AG08395 (cell line): ENCODE measurements at regions not wholly inside any gene's neighbourhood (a gene's known extent, or its start where the extent isn't known, plus 50 kb on each side); places are given as distances from the start of the nearest gene placed in this dataset.
"Not testable (repeated sequence)": the region's sequence is repeated elsewhere in the genome, so short reads cannot be mapped to it uniquely, and the experiment has no call there.

Source experiments
- DNase-seq: peaks from one replicate; pipeline ENCODE4 v3.0.0; 2012; ENCODE audit warnings: mixed read lengths, low spot score

- DNase-seq = no peak
These were observed 937.3 kb upstream of the ARRDC3 start for GRCh38 chr5:92320446-92320845.

GRCh38 chr5:92313385-92313784 is 930.3 kb upstream of the ARRDC3 start:
- no peak for DNase-seq

- peak; percentile 52 for DNase-seq
These were observed 926.3 kb upstream of the ARRDC3 start for GRCh38 chr5:92309336-92309991.

GRCh38 chr5:92308679-92309078 is 925.6 kb upstream of the ARRDC3 start:
- DNase-seq = no peak

DNA sequence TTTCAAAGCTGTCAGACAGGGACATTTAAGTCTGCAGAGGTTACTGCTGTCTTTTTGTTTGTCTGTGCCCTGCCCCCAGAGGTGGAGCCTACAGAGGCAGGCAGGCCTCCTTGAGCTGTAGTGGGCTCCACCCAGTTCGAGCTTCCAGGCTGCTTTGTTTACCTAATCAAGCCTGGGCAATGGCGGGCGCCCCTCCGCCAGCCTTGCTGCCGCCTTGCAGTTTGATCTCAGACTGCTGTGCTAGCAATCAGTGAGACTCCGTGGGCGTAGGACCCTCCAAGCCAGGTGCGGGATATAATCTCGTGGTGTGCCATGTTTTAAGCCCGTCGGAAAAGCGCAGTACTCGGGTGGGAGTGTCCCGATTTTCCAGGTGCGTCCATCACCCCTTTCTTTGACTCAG is 919.2 kb upstream of the ARRDC3 start:
- not testable (repeated sequence) for DNase-seq

DNA sequence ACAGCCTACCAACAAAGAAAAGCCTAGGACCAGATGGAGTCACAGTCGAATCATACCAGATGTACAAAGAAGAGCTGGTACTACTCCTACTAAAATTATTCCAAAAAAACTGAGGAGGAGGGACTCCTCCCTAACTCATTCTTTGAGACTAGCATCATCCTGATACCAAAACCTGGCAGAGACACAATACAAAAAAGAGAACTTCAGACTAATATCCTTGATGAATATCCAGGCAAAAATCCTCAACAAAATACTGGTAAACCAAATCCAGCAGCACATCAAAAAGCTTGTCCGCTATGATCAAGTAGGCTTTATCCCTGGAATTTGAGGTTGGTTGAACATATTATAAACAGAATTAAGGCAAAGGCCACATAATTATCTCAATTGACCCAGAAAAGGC is 900.4 kb upstream of the ARRDC3 start:
- DNase-seq = no peak

GRCh38 chr5:92271750-92272149 is 888.6 kb upstream of the ARRDC3 start:
- DNase-seq = not testable (repeated sequence)

DNA sequence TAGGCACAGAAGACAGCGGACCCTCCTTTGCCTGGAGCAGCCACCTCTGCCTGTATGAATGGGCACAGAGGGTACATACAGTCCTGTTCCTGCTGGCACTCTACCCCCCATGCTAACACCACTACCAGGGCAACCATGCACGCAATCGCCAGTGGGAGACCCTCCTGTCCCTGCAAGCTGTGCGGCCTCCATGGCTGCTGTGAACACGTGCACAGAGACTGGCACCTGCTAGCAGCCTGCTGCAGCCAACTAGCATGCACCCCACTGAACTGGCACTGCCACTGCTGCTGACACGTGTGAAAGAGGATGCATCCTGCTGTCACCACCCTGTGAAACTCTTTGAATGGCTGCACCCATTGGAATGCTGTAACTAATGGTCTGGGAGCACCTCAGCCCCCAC is 885.2 kb upstream of the ARRDC3 start:
- DNase-seq = no peak

GRCh38 chr5:92267830-92268229 is 884.7 kb upstream of the ARRDC3 start:
- no peak for DNase-seq

DNA sequence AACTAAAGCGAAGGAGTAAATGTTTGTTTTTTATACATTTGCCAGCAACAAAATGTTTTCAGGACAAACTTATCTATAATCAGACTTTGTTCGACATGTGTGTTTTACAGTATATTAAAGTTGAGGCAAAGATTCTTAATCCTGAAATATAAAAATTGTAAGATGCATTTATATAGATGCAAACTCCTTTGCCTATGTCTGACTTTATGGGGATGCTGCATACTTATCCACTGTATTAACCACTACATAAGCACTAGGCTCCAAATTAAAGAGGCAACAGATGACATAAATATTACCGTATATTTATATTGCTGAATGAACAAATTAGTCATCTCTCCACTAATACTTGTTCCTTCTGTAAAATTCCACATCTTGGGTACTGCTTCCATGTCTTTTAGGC is 882.7 kb upstream of the ARRDC3 start:
- no peak for DNase-seq

GRCh38 chr5:92255605-92256004 is 872.5 kb upstream of the ARRDC3 start:
- not testable (repeated sequence) for DNase-seq

- no peak for DNase-seq
These were observed 865.4 kb upstream of the ARRDC3 start for GRCh38 chr5:92248518-92248917.

GRCh38 chr5:92242170-92242569 is 859.1 kb upstream of the ARRDC3 start:
- no peak for DNase-seq

- DNase-seq = no peak
These were observed 854.8 kb upstream of the ARRDC3 start for GRCh38 chr5:92237896-92238295.

DNA sequence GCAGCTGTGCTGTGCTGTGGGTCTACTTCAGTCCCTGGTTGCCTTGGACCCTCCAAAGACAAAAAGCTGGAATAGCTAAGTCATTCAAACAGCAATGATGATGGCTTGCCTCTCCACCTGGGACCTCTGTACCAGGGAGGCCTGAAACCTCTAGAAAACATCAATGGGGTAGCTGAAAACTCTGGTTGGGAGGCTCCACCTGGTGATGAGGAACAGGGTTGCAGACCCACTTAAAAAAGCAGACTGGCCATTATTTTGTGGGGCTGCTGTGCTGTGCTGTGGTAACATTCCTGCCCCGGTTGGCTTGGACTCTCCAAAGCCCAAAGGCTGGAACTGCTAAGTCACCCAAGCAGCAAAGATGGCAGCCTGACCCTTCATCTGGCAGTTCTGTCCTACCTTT is 839.3 kb upstream of the ARRDC3 start:
- DNase-seq = no peak

DNA sequence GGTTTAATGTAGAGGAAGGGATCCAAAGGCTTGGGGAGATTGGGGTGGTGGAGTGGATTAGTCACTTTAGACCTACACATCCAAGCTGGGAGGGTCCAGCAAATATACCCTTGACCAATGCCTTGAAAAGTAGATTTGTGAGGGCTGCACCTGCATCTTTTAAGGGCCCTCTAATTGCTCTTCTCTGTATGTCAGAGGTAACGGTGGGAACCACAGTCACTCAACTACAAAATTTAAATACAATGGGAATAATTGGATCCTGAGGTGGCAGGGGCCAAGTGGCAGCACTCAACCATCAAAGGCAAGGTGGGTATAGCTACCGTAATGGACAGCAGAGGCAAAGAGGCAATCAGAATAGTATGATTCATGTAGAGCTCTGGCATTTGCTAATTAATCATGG is 833.7 kb upstream of the ARRDC3 start:
- not testable (repeated sequence) for DNase-seq

DNA sequence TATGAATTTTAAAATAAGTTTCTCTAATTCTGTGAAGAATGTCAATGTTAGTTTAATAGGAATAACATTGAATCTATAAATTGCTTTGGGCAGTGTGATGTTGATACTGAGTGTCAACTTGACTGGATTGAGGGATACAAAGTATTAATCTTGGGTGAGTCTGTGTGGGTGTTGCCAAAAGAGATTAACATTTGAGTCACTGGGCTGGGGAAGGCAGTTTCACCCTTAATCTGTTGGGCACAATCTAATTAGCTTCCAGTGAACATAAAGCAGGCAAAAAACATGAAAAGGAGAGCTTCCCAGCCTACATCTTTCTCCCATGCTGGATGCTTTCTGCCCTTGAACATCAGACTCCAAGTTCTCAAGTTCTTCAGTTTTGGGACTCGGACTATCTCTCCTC is 832.0 kb upstream of the ARRDC3 start:
- no peak for DNase-seq

GRCh38 chr5:92208265-92208664 is 825.1 kb upstream of the ARRDC3 start:
- no peak for DNase-seq

DNA sequence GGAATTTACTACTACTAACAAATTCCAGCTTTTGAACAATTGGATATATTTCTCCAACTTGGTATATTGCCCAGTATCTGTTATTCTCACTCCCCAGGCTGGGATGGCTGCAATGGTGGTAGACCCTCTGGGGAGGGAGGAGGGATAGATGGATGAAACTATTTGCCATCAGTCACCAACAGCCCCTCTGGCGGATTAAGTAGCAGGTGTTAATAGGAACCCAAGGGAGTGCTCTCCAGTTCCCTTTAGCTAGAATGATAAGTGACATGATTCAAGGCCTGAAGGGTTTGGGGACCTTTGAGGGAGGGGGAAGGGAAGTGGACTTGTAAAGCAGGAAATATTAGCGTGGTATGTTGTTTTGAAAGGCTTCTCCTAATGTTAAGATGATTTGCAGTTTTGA is 824.0 kb upstream of the ARRDC3 start:
- DNase-seq = no peak

DNA sequence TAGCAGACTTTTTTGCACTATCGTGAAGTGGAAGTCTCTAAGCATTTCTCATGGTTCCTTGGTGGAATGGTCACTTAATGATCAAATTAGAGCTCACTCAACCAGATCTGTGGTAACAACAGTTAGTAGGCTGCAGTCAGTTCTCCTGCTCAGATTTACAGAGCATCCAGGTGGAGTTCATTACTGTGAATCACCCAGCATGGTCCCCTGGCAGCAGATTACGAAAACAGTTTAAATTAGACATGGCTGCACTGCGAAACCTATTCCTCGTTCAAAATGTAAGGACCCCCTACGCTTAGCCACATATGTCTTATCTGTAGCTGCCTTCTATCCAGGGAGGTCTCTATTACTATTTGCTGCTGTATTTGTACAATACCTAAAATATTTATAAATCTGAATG is 823.6 kb upstream of the ARRDC3 start:
- DNase-seq = no peak

GRCh38 chr5:92199035-92199434 is 815.9 kb upstream of the ARRDC3 start:
- DNase-seq = not testable (repeated sequence)

DNA sequence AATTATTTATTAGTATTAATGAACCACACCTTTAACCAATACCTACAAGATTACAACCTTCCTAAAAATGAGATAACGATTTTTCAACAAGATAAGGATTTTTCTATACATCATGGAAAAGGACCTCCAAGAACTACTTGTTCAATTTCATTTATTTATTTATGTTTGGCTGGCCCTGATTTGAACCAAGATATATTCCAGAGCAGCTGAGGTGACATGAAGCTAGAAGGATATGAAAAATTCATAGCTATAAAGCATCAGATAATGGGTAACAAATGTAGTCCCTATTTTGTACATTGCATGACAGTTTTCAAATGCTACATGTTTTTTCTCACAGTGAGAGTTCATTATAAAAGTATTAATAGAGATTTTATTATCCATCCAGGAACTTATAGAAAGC is 798.5 kb upstream of the ARRDC3 start:
- DNase-seq = no peak

DNA sequence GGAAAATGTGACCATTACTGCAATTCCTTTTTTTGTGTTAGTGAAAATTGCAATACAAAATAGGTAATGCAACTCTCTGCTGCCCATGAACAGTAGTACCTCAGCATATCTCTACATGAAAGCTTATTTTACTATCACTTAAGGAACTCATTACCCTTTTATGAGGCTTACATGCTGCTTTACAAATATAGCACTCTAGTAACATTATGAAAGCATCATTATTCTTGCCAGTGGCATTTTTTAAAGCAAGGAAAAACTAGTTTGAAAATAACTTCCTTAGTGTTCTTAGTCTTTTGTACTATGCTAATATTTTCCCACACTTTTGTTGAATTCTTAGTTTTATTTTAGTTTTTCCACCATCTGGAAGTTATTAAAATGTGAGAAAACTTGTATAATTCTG is 797.3 kb upstream of the ARRDC3 start:
- DNase-seq = no peak

DNA sequence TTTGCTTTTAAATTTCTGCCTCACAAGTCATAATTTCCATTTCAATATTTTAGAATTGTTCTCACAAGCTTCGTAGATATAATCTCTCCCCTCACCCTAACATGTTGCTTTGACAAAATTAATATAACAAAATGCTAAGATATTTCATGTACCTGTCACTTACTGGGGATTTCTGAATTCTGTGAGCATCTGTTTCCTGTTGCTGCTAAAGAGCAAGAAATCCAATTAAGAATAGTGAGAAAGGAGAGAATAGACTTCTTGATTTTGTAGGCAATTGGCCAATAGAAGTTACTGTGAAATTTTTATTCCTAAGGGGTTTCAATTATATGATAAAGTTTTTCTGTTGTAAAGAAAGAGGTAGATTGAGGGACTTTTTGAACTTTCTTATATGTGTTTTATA is 796.5 kb upstream of the ARRDC3 start:
- no peak for DNase-seq
